ENCODE measurements at regions not wholly inside any gene's neighbourhood (a gene's known extent, or its start where the extent isn't known, plus 50 kb on each side); places are given as distances from the start of the nearest gene placed in this dataset.
"Not testable (repeated sequence)": the region's sequence is repeated elsewhere in the genome, so short reads cannot be mapped to it uniquely, and the experiment has no call there.

GRCh38 chr5:158601118-158601517 is 498.6 kb downstream of the EBF1 start:
- no peak for DNase-seq

GRCh38 chr5:158600679-158601078 is 499.0 kb downstream of the EBF1 start:
- DNase-seq = no peak

- no peak for DNase-seq
Observed at GRCh38 chr5:158599157-158599556, 500.6 kb downstream of the EBF1 start.

- no peak for DNase-seq
Observed at GRCh38 chr5:158594595-158595242, 505.0 kb downstream of the EBF1 start.

GRCh38 chr5:158593925-158594324 is 505.8 kb downstream of the EBF1 start:
- DNase-seq = no peak

GRCh38 chr5:158591301-158591863 is 508.3 kb downstream of the EBF1 start:
- no peak for DNase-seq

- no peak for DNase-seq
Observed at GRCh38 chr5:158590746-158591300, 508.9 kb downstream of the EBF1 start.

- DNase-seq = no peak
Observed at GRCh38 chr5:158589939-158590338, 509.8 kb downstream of the EBF1 start.

GRCh38 chr5:158588617-158589016 is 511.1 kb downstream of the EBF1 start:
- DNase-seq = no peak

- DNase-seq = no peak
Observed at GRCh38 chr5:158586054-158586453, 513.7 kb downstream of the EBF1 start.

- not testable (repeated sequence) for DNase-seq
Observed at GRCh38 chr5:158582669-158583068, 517.0 kb downstream of the EBF1 start.

- DNase-seq = no peak
Observed at GRCh38 chr5:158573829-158574228, 525.9 kb downstream of the EBF1 start.

GRCh38 chr5:158570502-158570901 is 529.2 kb downstream of the EBF1 start:
- DNase-seq = no peak

GRCh38 chr5:158569534-158569933 is 530.2 kb downstream of the EBF1 start:
- DNase-seq = no peak

- no peak for DNase-seq
Observed at GRCh38 chr5:158565017-158565789, 534.5 kb downstream of the EBF1 start.

GRCh38 chr5:158563760-158564390 is 535.8 kb downstream of the EBF1 start:
- DNase-seq = no peak

GRCh38 chr5:158561562-158562190 is 538.0 kb downstream of the EBF1 start:
- DNase-seq = no peak

- DNase-seq = peak; percentile 7
Observed at GRCh38 chr5:158560170-158560569, 539.5 kb downstream of the EBF1 start.

GRCh38 chr5:158559643-158560042 is 540.1 kb downstream of the EBF1 start:
- DNase-seq = no peak

GRCh38 chr5:158559066-158559465 is 540.6 kb downstream of the EBF1 start:
- DNase-seq = no peak

GRCh38 chr5:158553962-158554336 is 545.8 kb downstream of the EBF1 start:
- DNase-seq = no peak

- DNase-seq = no peak
Observed at GRCh38 chr5:158553195-158553961, 546.3 kb downstream of the EBF1 start.

Data from T1000 (cell line).